Left renal pelvis (tissue), 4 donors: ENCODE measurements at regions not wholly inside any gene's neighbourhood (a gene's known extent, or its start where the extent isn't known, plus 50 kb on each side); places are given as distances from the start of the nearest gene placed in this dataset.

Source experiments
- DNase-seq, 4 donors: peaks; one replicate each; pipeline ENCODE4 v3.0.0-alpha.2; 2013; ENCODE audit warnings: low read depth in 4 of 4, low spot score in 3 of 4

DNA sequence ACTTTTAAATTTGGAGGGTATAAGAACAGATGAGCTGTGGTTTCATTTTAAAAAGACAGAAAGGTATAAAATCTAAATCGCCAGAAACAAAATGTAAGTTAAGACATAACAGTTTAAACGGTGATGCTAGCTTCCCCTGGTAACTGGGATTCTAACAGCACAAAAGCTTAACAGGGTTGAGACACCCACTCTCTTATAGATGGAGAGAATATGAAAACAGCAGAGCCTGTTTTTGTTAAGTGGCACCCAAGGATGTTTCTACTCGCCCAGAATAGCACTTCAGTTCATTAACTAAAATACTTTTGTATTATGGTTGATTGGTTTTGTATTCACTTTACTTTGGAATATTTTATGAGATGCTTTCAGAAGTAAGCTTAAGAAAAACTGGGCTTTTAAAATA lies 151.9 kb upstream of the RND3 start:
- no peak for DNase-seq

GRCh38 chr2:150631236-150631821 lies 143.9 kb upstream of the RND3 start:
- DNase-seq, result no peak

GRCh38 chr2:150630587-150631235 lies 143.2 kb upstream of the RND3 start:
- no peak for DNase-seq

DNA sequence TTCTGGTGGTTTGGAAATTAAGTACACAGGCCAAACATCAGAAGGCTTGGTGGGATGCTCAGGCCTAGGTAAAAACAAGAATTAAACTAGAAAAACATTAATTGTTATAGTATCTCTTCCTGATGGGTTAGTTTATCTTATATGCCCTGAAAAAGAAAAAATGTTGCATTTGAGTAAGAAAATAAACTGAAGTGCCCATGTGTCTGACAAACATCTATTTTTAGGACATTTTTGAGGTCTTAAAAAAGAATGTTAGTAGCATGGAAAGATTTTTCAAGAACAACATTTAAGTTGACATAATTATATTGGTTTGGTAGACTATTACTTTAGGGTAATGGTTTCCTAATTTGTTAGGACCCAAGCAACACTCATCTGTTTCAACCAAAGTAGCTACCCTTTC lies 140.1 kb upstream of the RND3 start:
- no peak for DNase-seq

DNA sequence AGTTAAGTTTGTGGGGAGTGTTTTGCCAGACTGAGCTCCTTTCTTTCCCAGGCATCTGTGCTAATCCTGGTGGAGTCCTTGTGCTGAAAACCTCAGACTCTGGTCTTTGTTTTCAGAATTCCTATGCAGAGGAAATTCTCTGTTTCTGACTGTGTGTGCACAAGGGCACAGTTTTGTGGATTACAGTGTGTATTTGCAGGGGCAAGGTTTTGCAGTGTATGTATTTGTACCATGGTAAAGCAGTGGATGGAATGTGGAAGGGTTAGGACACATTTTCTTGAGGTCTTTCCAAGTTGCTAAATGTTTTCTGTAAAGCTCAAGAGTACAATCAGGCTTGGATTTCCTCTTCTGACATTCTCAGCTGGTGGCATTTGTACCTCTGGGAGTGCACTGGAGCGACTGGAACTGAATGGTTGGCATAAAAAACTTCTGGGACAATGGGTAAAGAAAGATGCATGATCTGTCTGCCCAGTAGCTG lies 139.5 kb upstream of the RND3 start:
- no peak for DNase-seq

GRCh38 chr2:150625741-150626140 lies 138.3 kb upstream of the RND3 start:
- no peak for DNase-seq

- DNase-seq, result no peak
These were observed 137.8 kb upstream of the RND3 start for GRCh38 chr2:150625303-150625702.

DNA sequence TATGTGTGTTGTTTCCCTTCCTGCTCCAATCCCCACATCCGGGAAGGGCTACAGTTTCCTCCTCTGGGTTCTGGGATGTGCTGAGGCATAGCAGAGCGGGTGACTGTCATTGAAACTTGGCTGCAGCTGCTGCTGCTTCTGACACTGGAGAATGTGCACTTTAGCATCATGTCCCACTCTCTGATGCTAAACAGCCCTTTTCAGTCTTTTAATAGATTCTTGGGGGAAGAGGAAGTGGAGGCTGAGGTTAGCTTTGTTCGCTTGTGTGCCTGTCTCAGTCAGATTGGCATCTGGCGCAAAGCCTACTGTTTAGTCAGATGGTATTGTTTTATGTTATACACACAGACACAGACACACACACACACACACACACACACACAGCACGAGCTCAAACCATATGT lies 136.5 kb upstream of the RND3 start:
- DNase-seq, result no peak

DNA sequence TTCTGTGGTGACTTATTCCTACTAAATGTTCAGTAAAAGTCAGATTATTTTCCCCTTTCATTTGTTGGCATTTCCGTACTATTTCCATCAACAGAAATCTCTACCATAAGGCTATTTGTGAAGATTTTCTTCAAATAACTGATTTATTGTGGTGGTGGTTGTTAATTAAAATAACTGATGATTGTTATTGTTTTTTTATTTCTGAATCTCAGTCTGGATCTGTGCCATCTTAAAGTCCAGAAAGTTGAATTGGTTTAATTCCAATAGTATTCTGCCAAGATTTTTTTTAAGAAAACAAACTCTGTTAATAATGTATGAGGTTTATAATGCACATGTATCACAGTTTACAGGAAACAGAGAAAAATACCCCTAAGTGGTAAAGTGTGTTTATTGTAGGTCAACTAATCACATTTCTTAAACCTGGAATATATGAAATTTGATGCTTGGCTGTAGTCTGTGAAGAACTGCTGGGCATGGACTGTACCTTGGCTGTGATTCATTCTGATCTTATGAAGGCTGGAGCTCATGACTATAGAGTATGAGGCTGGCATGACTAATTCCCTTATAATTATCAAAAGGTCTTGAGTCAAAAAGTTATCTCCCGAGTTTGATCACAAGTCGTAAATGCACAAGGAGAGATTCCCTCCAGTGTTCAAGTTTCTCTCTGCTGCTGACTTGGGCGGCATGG lies 134.2 kb upstream of the RND3 start:
- DNase-seq, result no peak

DNA sequence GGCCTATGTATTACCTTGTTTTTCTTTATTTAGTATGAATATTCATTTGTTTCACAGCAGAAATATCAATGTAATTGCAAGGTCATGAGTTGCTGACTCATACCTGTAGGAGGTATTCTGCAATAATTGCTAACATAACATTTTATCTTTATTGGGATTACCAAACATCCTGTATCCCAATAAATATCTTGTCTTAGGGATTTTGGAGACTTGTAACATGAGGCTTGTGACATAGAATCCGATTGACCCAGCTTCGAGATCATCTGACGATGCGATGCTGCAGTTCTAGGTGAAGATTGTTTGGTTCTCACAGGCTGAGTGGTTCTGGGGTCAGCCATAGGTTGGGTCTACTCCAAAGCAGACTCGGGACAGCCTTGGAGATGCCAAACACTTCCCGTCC lies 133.4 kb upstream of the RND3 start:
- DNase-seq, result no peak

- DNase-seq, result no peak
These were observed 132.9 kb upstream of the RND3 start for GRCh38 chr2:150620416-150620815.

- no peak for DNase-seq
These were observed 132.3 kb upstream of the RND3 start for GRCh38 chr2:150619607-150620330.

DNA sequence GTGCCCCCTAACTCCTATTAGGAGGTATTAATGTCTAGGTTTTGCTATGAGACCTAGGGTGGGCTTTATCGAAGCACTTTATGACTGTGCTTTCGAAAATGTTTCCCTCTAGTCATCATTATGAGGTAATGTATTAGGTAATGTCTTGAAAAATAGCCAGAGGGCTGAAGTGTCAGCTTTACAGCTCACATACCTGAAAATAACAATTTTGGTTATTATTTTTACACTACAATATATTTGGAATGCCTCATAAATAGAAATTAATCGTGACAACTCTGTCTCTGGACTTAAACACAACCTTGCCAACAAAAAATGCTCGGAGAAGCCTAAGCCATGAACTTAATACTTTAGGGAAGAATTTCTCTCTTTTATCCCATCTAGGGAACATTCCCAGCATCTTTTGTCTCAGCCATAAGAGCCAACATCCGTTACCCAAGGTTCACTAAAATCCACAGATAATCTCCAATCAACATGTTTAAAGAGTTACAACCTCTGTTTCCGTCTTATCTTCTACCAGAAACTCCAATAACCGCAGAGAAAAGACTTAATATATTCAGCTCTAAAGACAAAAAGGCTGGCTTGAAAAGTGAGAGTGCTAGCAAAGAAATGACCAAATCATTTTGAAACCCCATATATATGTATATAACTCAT lies 130.9 kb upstream of the RND3 start:
- no peak for DNase-seq

GRCh38 chr2:150617351-150617978 lies 130.0 kb upstream of the RND3 start:
- DNase-seq, result no peak

DNA sequence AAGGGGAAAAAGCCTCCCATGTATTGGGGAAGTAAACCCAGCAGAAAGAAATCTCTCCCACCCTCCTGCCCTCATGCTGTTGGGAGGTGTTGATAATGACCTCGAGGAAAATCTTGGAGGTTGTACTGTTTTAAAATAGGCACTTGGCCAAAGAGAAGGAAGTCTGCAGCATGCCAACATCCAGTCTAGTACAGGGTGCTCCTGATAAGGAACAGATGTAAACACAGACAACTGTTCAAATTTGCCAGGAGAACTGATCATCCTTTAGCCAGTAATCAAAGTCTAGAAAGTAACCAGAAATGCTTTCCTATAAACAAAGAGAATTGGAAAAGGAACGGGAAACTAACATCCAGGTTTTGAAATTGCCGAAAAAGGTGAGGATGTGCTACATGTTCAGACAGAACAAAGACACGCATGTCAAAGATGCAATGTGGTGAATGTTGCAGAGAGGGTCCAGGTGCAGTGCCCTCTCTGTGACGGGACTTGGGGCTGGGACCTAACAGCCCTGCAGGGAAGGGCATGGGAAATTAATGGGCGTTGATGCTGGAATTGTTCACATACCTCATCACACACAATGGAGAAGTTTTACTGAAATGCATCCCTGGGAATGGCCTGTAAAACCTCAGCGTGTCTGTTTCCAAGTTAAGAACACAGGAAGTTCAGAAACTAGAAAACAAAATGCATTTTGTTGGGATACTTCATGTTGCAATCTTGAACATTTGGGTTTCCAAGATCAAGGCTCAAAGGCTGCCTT lies 125.7 kb upstream of the RND3 start:
- DNase-seq, result no peak

GRCh38 chr2:150610670-150611279 lies 123.3 kb upstream of the RND3 start:
- no peak for DNase-seq

DNA sequence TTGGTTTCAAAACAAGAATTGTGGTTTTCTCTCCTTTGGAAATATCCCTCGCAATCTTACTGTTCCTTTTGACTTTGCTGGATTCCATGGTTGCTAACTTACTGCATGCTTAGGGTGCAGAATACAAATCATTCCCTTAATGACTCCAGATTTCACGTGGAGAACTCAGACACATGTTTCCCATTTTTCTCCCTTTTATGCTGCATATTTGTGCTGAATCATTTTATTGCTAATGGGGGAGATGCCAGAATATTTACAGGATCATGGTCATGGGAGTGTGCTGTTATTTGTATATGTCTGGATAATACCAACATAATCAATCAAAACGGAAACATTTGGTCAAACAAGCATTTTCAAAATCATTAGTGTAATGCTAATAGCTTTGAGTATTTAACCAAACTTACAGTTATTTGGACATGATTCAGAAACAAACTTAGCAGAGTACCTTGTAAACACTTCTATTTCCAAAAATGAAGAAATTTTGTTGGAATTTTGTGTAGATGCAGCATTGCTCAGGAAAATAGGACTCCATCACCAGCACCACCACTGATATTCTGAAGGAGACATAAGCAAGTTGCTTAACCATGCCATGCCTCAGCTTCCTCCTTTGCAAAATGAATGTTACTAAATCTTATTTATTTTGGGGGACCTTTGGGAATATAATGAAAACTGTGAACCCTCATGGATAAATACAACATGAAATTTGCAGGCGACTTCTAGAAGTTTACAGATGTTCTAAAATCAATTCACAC lies 122.5 kb upstream of the RND3 start:
- DNase-seq, result no peak

GRCh38 chr2:150608341-150608740 lies 120.9 kb upstream of the RND3 start:
- DNase-seq, result no peak

- DNase-seq, result no peak
These were observed 119.9 kb upstream of the RND3 start for GRCh38 chr2:150607390-150607811.
